Left lung (tissue), 4 donors: ENCODE measurements at regions not wholly inside any gene's neighbourhood (a gene's known extent, or its start where the extent isn't known, plus 50 kb on each side); places are given as distances from the start of the nearest gene placed in this dataset.

Source experiments
- ATAC-seq: fragments of 200-7000 bp; cut with Tn5 transposase; one replicate; pipeline ENCODE4 v1.9.1; 2020; ENCODE audit warnings: moderate library complexity
- DNase-seq, 4 donors: peaks; one replicate each; pipeline ENCODE4 v3.0.0-alpha.2; 2013 to 2020
- H3K27ac ChIP-seq, 2 donors: fragments of 200-600 bp; sonication (generic) in 1 of 2; one replicate each; pipeline versions ENCODE4 v1.5.0 to v1.8.0; 2020 to 2021
- H3K27me3 ChIP-seq, 2 donors: fragments of 200-600 bp; sonication (generic) in 1 of 2; one replicate each; pipeline versions ENCODE4 v1.5.0 to v1.8.0; 2020 to 2021
- H3K36me3 ChIP-seq, 2 donors: fragments of 200-600 bp; sonication (generic) in 1 of 2; one replicate each; pipeline versions ENCODE4 v1.5.0 to v1.8.0; 2020 to 2021
- H3K4me1 ChIP-seq, 2 donors: fragments of 200-600 bp; one replicate each; pipeline ENCODE4 v1.8.0; 2021
- H3K4me3 ChIP-seq, 2 donors: fragments of 200-600 bp; sonication (generic) in 1 of 2; one replicate each; pipeline versions ENCODE4 v1.5.0 to v1.8.0; 2020 to 2021; ENCODE audit warnings: mild to moderate bottlenecking in 1 of 2
- H3K9me3 ChIP-seq, 2 donors: fragments of 200-600 bp; sonication (generic) in 1 of 2; one replicate each; pipeline versions ENCODE4 v1.5.0 to v1.8.0; 2020 to 2021
- CTCF ChIP-seq, 2 donors: fragments of 200-600 bp; sonication (generic) in 1 of 2; IDR thresholded peaks; one replicate each; pipeline versions ENCODE4 v1.5.0 to v1.8.0; 2021; ENCODE audit warnings: antibody characterized with exemption in 2 of 2
- intact Hi-C, 2 donors: fragments of 100-400 bp; cut with DNase I; formaldehyde crosslinking; loops; one replicate each; pipeline versions ENCODE4 v1.11.2 to v1.14.2; 2022
- donor health status: DM: no; HTN: yes; CAD: no.
- donor health status: DM: no; HTN: no; CAD: no.

- Histone ChIP-seq H3K4me3 (no peak overlapping the region), H3K9me3 (no peaks in the 10 kb centered on the region), H3K27ac (no peak overlapping the region), H3K36me3 (no peaks in the 10 kb centered on the region), H3K4me1 (peaks cover 0 to 24% of the 10 kb centered on the region in 2 donors), H3K27me3 (no peaks in the 10 kb centered on the region)
- DNase-seq: no peak
- intact Hi-C loops: no loop called here
- ATAC-seq: no peak
- TF ChIP-seq CTCF (IDR thresholded peaks at IDR 0.05): no peak
These were observed 61.5 kb upstream of the LSM6 start for GRCh38 chr4:146114066-146114465.

- no peak overlapping the region for H3K4me3 ChIP-seq
- ATAC-seq (no peak), DNase-seq (no peak)
- intact Hi-C loops: no loop called here
- H3K4me1 ChIP-seq: peaks cover 0 to 32% of the 10 kb centered on the region in 2 donors
- H3K36me3 ChIP-seq: no peaks in the 10 kb centered on the region
- H3K27ac ChIP-seq: no peak overlapping the region
- no peaks in the 10 kb centered on the region for H3K9me3 ChIP-seq
- no peak for TF ChIP-seq CTCF (IDR thresholded peaks at IDR 0.05)
- no peaks in the 10 kb centered on the region for H3K27me3 ChIP-seq
These were observed 62.3 kb upstream of the LSM6 start for GRCh38 chr4:146113171-146113570.

- intact Hi-C loops: no loop called here
- H3K9me3 ChIP-seq: no peaks in the 10 kb centered on the region
- H3K4me3 ChIP-seq: no peak overlapping the region
- peaks cover 0 to 34% of the 10 kb centered on the region in 2 donors for H3K4me1 ChIP-seq
- no peak overlapping the region for H3K27ac ChIP-seq
- H3K36me3 ChIP-seq: no peaks in the 10 kb centered on the region
- ATAC-seq (no peak), DNase-seq (no peak)
- H3K27me3 ChIP-seq: no peaks in the 10 kb centered on the region
- TF ChIP-seq CTCF (IDR thresholded peaks at IDR 0.05): no peak
These were observed 63.1 kb upstream of the LSM6 start for GRCh38 chr4:146112389-146112788.

- Histone ChIP-seq H3K27me3 (no peaks in the 10 kb centered on the region), H3K27ac (peak overlapping the region in 1 of 2 donors; percentile 14), H3K4me1 (peaks cover 0 to 34% of the 10 kb centered on the region in 2 donors), H3K36me3 (no peaks in the 10 kb centered on the region), H3K9me3 (no peaks in the 10 kb centered on the region), H3K4me3 (no peak overlapping the region)
- intact Hi-C loops: no loop called here
- no peak for ATAC-seq
- TF ChIP-seq CTCF (IDR thresholded peaks at IDR 0.05): no peak
- DNase-seq: no peak
These were observed 64.5 kb upstream of the LSM6 start for GRCh38 chr4:146110871-146111485.

- intact Hi-C loops: no loop called here
- ATAC-seq: no peak
These were observed 66.8 kb upstream of the LSM6 start for GRCh38 chr4:146108756-146109155.

More at GRCh38 chr4:146108756-146109155, 66.8 kb upstream of the LSM6 start:
- H3K9me3 ChIP-seq: no peaks in the 10 kb centered on the region
- H3K27me3 ChIP-seq: no peaks in the 10 kb centered on the region
- H3K4me3 ChIP-seq: no peak overlapping the region
- no peaks in the 10 kb centered on the region for H3K36me3 ChIP-seq
- peak overlapping the region in 1 of 2 donors; percentile 39 for H3K27ac ChIP-seq
- no peak for TF ChIP-seq CTCF (IDR thresholded peaks at IDR 0.05)
- peaks cover 0 to 45% of the 10 kb centered on the region in 2 donors for H3K4me1 ChIP-seq
- peak in 1 of 4 donors; percentile 1 for DNase-seq
